H4 (cell line): ENCODE measurements at regions not wholly inside any gene's neighbourhood (a gene's known extent, or its start where the extent isn't known, plus 50 kb on each side); places are given as distances from the start of the nearest gene placed in this dataset.

Source experiments
- DNase-seq: peaks from one replicate; pipeline ENCODE4 v3.0.0-alpha.2; 2015; ENCODE audit warnings: low spot score

- DNase-seq = no peak
Observed at GRCh38 chrX:26375346-26375745, 159.4 kb downstream of the MAGEB5 start.

GRCh38 chrX:26373829-26374228 is 157.9 kb downstream of the MAGEB5 start:
- DNase-seq = no peak

- no peak for DNase-seq
Observed at GRCh38 chrX:26352891-26353430, 137.0 kb downstream of the MAGEB5 start.

- no peak for DNase-seq
Observed at GRCh38 chrX:26347171-26347570, 131.2 kb downstream of the MAGEB5 start.

GRCh38 chrX:26334232-26334631 is 118.3 kb downstream of the MAGEB5 start:
- no peak for DNase-seq

GRCh38 chrX:26328608-26329319 is 112.8 kb downstream of the MAGEB5 start:
- DNase-seq = no peak

- no peak for DNase-seq
Observed at GRCh38 chrX:26309262-26309661, 93.3 kb downstream of the MAGEB5 start.

GRCh38 chrX:26295425-26295824 is 79.5 kb downstream of the MAGEB5 start:
- no peak for DNase-seq

GRCh38 chrX:26286836-26287235 is 70.9 kb downstream of the MAGEB5 start:
- DNase-seq = no peak
